ENCODE measurements at regions not wholly inside any gene's neighbourhood (a gene's known extent, or its start where the extent isn't known, plus 50 kb on each side); places are given as distances from the start of the nearest gene placed in this dataset.

- Histone ChIP-seq H3K56ac (replicated peaks; ENCODE audit: insufficient read length, low read depth, low read length) (no peak overlapping the region), H3K27ac (ENCODE audit: low read depth, low read length) (no peak overlapping the region), H2BK15ac (ENCODE audit: low read length) (no peak overlapping the region), H4K8ac (ENCODE audit: extremely low read depth, insufficient read depth, low read length) (no peak overlapping the region), H3K23ac (ENCODE audit: insufficient read length) (no peak overlapping the region), H3K79me1 (ENCODE audit: low read depth, low read length) (no peaks in the 10 kb centered on the region), H3K27me3 (replicated peaks in 1 of 4; ENCODE audit: control insufficient read depth in 3 of 4, extremely low read depth in 1 of 4, insufficient read depth in 3 of 4, low read length in 3 of 4) (no peaks in the 10 kb centered on the region), H3K9ac (replicated peaks in 1 of 4; ENCODE audit: extremely low read depth in 1 of 4, low read depth in 3 of 4, low read length in 3 of 4) (no peak overlapping the region), H2AK5ac (ENCODE audit: low read depth, low read length) (no peak overlapping the region), H3K4me3 (ENCODE audit: extremely low read depth in 1 of 4, insufficient read depth in 2 of 4, low read depth in 3 of 4, low read length in 4 of 4) (no peak overlapping the region), H3K18ac (ENCODE audit: extremely low read depth, low read length) (no peak overlapping the region), H3K23me2 (ENCODE audit: low read depth, low read length) (no peaks in the 10 kb centered on the region), H3K9me3 (ENCODE audit: insufficient read depth in 2 of 2, low read depth in 1 of 2, low read length in 1 of 2) (no peaks in the 10 kb centered on the region), H2BK12ac (ENCODE audit: low read depth, low read length) (no peak overlapping the region), H2BK20ac (ENCODE audit: low read length) (no peak overlapping the region), H3K36me3 (ENCODE audit: control insufficient read depth in 2 of 4, insufficient read depth in 4 of 4, low read length in 3 of 4) (no peaks in the 10 kb centered on the region), H2BK120ac (replicated peaks; ENCODE audit: low read depth, low read length) (no peak overlapping the region), H4K20me1 (replicated peaks in 1 of 2; ENCODE audit: control insufficient read depth in 1 of 2, insufficient read depth in 2 of 2, low read length in 2 of 2) (no peaks in the 10 kb centered on the region), H2BK5ac (ENCODE audit: low read depth, low read length) (no peak overlapping the region), H2AFZ (ENCODE audit: low read length) (0 out of 2 replicates have a peak overlapping the region, but pooled peaks have one; percentile 45), H3K4me2 (ENCODE audit: insufficient read depth in 1 of 2, low read depth in 2 of 2, low read length in 2 of 2) (no peak overlapping the region), H3K4me1 (replicated peaks in 1 of 4; ENCODE audit: control insufficient read depth in 3 of 4, insufficient read depth in 4 of 4, low read length in 3 of 4) (no peaks in the 10 kb centered on the region), H3K14ac (ENCODE audit: insufficient read length) (no peak overlapping the region), H4K5ac (ENCODE audit: insufficient read length, low read depth, low read length) (no peak overlapping the region), H3K4ac (replicated peaks; ENCODE audit: insufficient read length, low read depth, low read length) (no peak overlapping the region), H3K79me2 (ENCODE audit: control insufficient read depth in 1 of 2, insufficient read depth in 2 of 2, low read length in 2 of 2) (no peaks in the 10 kb centered on the region), H4K91ac (replicated peaks; ENCODE audit: insufficient read length, low read length) (no peak overlapping the region)
- no peak for TF ChIP-seq CBX5 (IDR thresholded peaks at IDR 0.05; ENCODE audit: low read depth, low read length)
- no peak for TF ChIP-seq E2F6 (IDR thresholded peaks at IDR 0.05)
- TF ChIP-seq SRF (IDR thresholded peaks at IDR 0.05; ENCODE audit: low read depth, low read length) = no peak
- no peak for TF ChIP-seq BRCA1 (IDR thresholded peaks at IDR 0.05; ENCODE audit: low read depth, low read length)
- TF ChIP-seq TBP (IDR thresholded peaks at IDR 0.05; ENCODE audit: low read depth, low read length) = no peak
- TF ChIP-seq KDM4A (IDR thresholded peaks at IDR 0.05; ENCODE audit: low read depth, low read length, severe bottlenecking) = no peak
- no peak for TF ChIP-seq RBBP5 (IDR thresholded peaks at IDR 0.05; ENCODE audit: borderline replicate concordance, low read depth, low read length)
- no peak for TF ChIP-seq POLR2A (IDR thresholded peaks at IDR 0.05; ENCODE audit: control extremely low read depth in 1 of 2, low read depth in 2 of 2, low read length in 2 of 2)
- no peak for TF ChIP-seq BACH1 (IDR thresholded peaks at IDR 0.05; ENCODE audit: low read length)
- no peak for TF ChIP-seq CHD2 (IDR thresholded peaks at IDR 0.05; ENCODE audit: low read length)
- TF ChIP-seq SUZ12 (IDR thresholded peaks at IDR 0.05; ENCODE audit: low read length) = no peak
- TF ChIP-seq RFX5 (IDR thresholded peaks at IDR 0.05; ENCODE audit: borderline replicate concordance, low read depth, low read length) = no peak
- no peak for FAIRE-seq
- 92% methylated on average over 3 of the region's 3 CpGs; no CpG with 5 or more reads in 1 of the 2 experiments for WGBS, 2 experiments (ENCODE audit: extremely low coverage in 1 of 2, insufficient coverage in 1 of 2, insufficient read length in 1 of 2, insufficient replicate concordance in 2 of 2, low coverage in 1 of 2, low lambda C conversion rate in 2 of 2, missing lambda C conversion rate in 1 of 2)
- POLR2A ChIA-PET (ENCODE audit: partially characterized antibody) = no interaction called here
- no peak for DNase-seq (ENCODE audit: low read depth in 1 of 2, low spot score in 2 of 2)
- CTCF ChIA-PET (ENCODE audit: partially characterized antibody) = no interaction called here
Measured at GRCh38 chr12:61043838-61044237, 1216.4 kb upstream of the USP15 start.
